Panc1 (cell line): ENCODE measurements at regions not wholly inside any gene's neighbourhood (a gene's known extent, or its start where the extent isn't known, plus 50 kb on each side); places are given as distances from the start of the nearest gene placed in this dataset.

Experiments
- ATAC-seq: fragments of 200-7000 bp; cut with Tn5 transposase; 2 replicates; pipeline ENCODE4 v1.9.1; 2020; ENCODE audit warnings: mild to moderate bottlenecking, moderate library complexity
- BruUV-seq: library from RNA; stranded (reverse); fragments of 400-500 nt; replicated peaks from 2 replicates; lab custom pipeline; 2021; lab: Mats Ljungman, UMichigan
- CTCF ChIA-PET: fragments of 300-600 bp; sonication (Branson Sonifier 250); formaldehyde crosslinking; loops from one replicate; lab custom pipeline; 2022; ENCODE audit warnings: antibody characterized with exemption; lab: Charles Lee
- POLR2A ChIA-PET: fragments of 300-600 bp; sonication (Branson Sonifier 250); formaldehyde crosslinking; loops from one replicate; lab custom pipeline; 2022; ENCODE audit warnings: antibody characterized with exemption; lab: Charles Lee
- DNase-seq: peaks from one replicate; pipeline ENCODE4 v3.0.0-alpha.2; 2010; ENCODE audit warnings: low read depth, low spot score
- H3K27ac ChIP-seq: 2 replicates; pipeline ENCODE4 v1.5.1; 2011; ENCODE audit warnings: mild to moderate bottlenecking, low read length, inconsistent platforms
- H3K27me3 ChIP-seq: fragments of 200-500 bp; sonication (Bioruptor generic); 2 replicates; pipeline ENCODE4 v1.6.0; 2014; ENCODE audit warnings: low read length, inconsistent platforms; ENCODE audit not compliant: control insufficient read depth, insufficient read depth
- H3K36me3 ChIP-seq: fragments of 200-500 bp; sonication (Bioruptor generic); 2 replicates; pipeline ENCODE4 v1.5.1; 2014; ENCODE audit warnings: inconsistent platforms, mild to moderate bottlenecking, low read length, moderate library complexity; ENCODE audit not compliant: control insufficient read depth, insufficient read depth
- H3K4me1 ChIP-seq: 2 replicates; pipeline ENCODE4 v1.5.1; 2011; ENCODE audit warnings: inconsistent platforms, mild to moderate bottlenecking, low read length, moderate library complexity; ENCODE audit not compliant: control insufficient read depth, insufficient read depth
- H3K4me3 ChIP-seq, 2 experiments: 2 replicates each; pipeline ENCODE4 v1.5.1; 2011 to 2012; ENCODE audit warnings: low read depth in 2 of 2, low read length in 2 of 2, mild to moderate bottlenecking in 2 of 2, inconsistent platforms in 1 of 2, moderate library complexity in 1 of 2
- H3K9me3 ChIP-seq: fragments of 200-500 bp; sonication (Bioruptor generic); 2 replicates; pipeline ENCODE4 v1.5.1; 2014; ENCODE audit warnings: low read depth, mild to moderate bottlenecking, inconsistent platforms, low read length, moderate library complexity; ENCODE audit not compliant: control insufficient read depth, insufficient read depth
- CTCF ChIP-seq: fragments of 450-650 bp; IDR thresholded peaks from 2 replicates; pipeline ENCODE4 v1.5.1; 2017; ENCODE audit warnings: mild to moderate bottlenecking
- POLR2AphosphoS5 ChIP-seq: IDR thresholded peaks from 2 replicates; pipeline ENCODE4 v1.6.1; 2012; ENCODE audit warnings: mild to moderate bottlenecking, low read depth, low read length, moderate library complexity
- REST ChIP-seq, 2 experiments: IDR thresholded peaks; 2 replicates each; pipeline ENCODE4 v1.6.1; 2011 to 2012; ENCODE audit warnings: low read depth in 2 of 2, control low read depth in 1 of 2, low read length in 1 of 2, mild to moderate bottlenecking in 1 of 2, moderate library complexity in 1 of 2; ENCODE audit not compliant: insufficient read depth in 1 of 2
- SIN3A ChIP-seq: IDR thresholded peaks from 2 replicates; pipeline ENCODE4 v1.6.1; 2012; ENCODE audit warnings: low read depth, mild to moderate bottlenecking, low read length, moderate library complexity, borderline replicate concordance; ENCODE audit not compliant: insufficient read depth
- TCF7L2 ChIP-seq: IDR thresholded peaks from 2 replicates; pipeline ENCODE4 v1.6.1; 2011; ENCODE audit warnings: mild to moderate bottlenecking, low read depth, low read length, inconsistent platforms
- in situ Hi-C: cut with HindIII; loops from 2 replicates; pipeline ENCODE4 v1.10.0; 2016; ENCODE audit warnings: low sequenced_read_pairs, low pct_unique_long_range_greater_than_20kb
- intact Hi-C: fragments of 100-400 bp; cut with micrococcal nuclease; formaldehyde crosslinking; loops from one replicate; pipeline ENCODE4 v1.10.0; 2022; ENCODE audit not compliant: unreplicated experiment

GRCh38 chr7:51965454-51965853 is 648.8 kb upstream of the COBL start:
- H3K9me3 ChIP-seq: 0 out of 2 replicates have a peak, but pooled peaks cover 2% of the 10 kb centered on the region
- CTCF ChIA-PET: no interaction called here

GRCh38 chr7:51961804-51962203 is 645.2 kb upstream of the COBL start:
- POLR2A ChIA-PET: no interaction called here
- ATAC-seq: no peak
- CTCF ChIA-PET: no interaction called here
- in situ Hi-C loops (no loop called here), intact Hi-C loops (no loop called here)
- Histone ChIP-seq H3K9me3 (0 out of 2 replicates have a peak, but pooled peaks cover 2% of the 10 kb centered on the region), H3K27ac (no peak overlapping the region), H3K27me3 (no peaks in the 10 kb centered on the region), H3K4me3 (no peak overlapping the region), H3K36me3 (no peaks in the 10 kb centered on the region), H3K4me1 (no peaks in the 10 kb centered on the region)
- BruUV-seq: no TSS peak
- TF ChIP-seq REST (IDR thresholded peaks at IDR 0.05; ENCODE audit: insufficient read depth in 1 of 2, low read depth in 2 of 2, low read length in 1 of 2): no peak
- TF ChIP-seq CTCF: no peak
- TF ChIP-seq SIN3A: no peak
- TF ChIP-seq POLR2AphosphoS5: no peak
- no peak for TF ChIP-seq TCF7L2
- no peak for DNase-seq

More at GRCh38 chr7:51965454-51965853, 648.8 kb upstream of the COBL start:
- H3K4me3 ChIP-seq: no peak overlapping the region
- H3K27ac ChIP-seq: no peak overlapping the region
- no TSS peak for BruUV-seq
- ATAC-seq: no peak
- no peak for DNase-seq
- no peaks in the 10 kb centered on the region for H3K27me3 ChIP-seq
- intact Hi-C loops (no loop called here), in situ Hi-C loops (no loop called here)
- H3K4me1 ChIP-seq: no peaks in the 10 kb centered on the region
- H3K36me3 ChIP-seq: no peaks in the 10 kb centered on the region
- POLR2A ChIA-PET: no interaction called here
- TF ChIP-seq CTCF (no peak), SIN3A (no peak), TCF7L2 (no peak), POLR2AphosphoS5 (no peak), REST (IDR thresholded peaks at IDR 0.05; ENCODE audit: insufficient read depth in 1 of 2, low read depth in 2 of 2, low read length in 1 of 2) (no peak)
